ENCODE measurements at regions not wholly inside any gene's neighbourhood (a gene's known extent, or its start where the extent isn't known, plus 50 kb on each side); places are given as distances from the start of the nearest gene placed in this dataset.

GRCh38 chr12:22993609-22994315 is 368.8 kb downstream of the ETNK1 start:
- Histone ChIP-seq H2AFZ (ENCODE audit: low read length) (no peak overlapping the region), H4K91ac (ENCODE audit: insufficient read length, low read depth, low read length) (no peak overlapping the region), H4K5ac (ENCODE audit: insufficient read length, low read depth, low read length) (no peak overlapping the region), H3K79me2 (ENCODE audit: insufficient read depth, low read length) (no peaks in the 10 kb centered on the region), H3K4me1 (ENCODE audit: insufficient read depth, low read length) (peaks cover 8% of the 10 kb centered on the region), H2BK15ac (ENCODE audit: low read depth, low read length) (no peak overlapping the region), H3K4me2 (ENCODE audit: insufficient read depth, insufficient read length, low read length) (no peak overlapping the region), H3K79me1 (ENCODE audit: insufficient read depth, low read depth, low read length, poor library complexity, severe bottlenecking) (no peaks in the 10 kb centered on the region), H3K56ac (ENCODE audit: insufficient read length, low read depth, low read length) (no peak overlapping the region), H3K23ac (ENCODE audit: insufficient read length, low read depth, low read length) (no peak overlapping the region), H4K8ac (replicated peaks; ENCODE audit: insufficient read length, low read depth, low read length) (no peak overlapping the region), H3T11ph (ENCODE audit: low read length) (no peak overlapping the region), H3K14ac (ENCODE audit: insufficient read depth, low read length) (no peak overlapping the region), H3K27ac (ENCODE audit: insufficient read length, low read depth, low read length) (no peak overlapping the region), H2BK5ac (ENCODE audit: insufficient read length, low read length) (no peak overlapping the region), H3K4ac (ENCODE audit: low read depth, low read length) (no peak overlapping the region), H3K9me3 (ENCODE audit: control insufficient read depth, low read depth, low read length) (no peaks in the 10 kb centered on the region), H3K18ac (ENCODE audit: insufficient read length, low read depth, low read length) (no peak overlapping the region), H2BK20ac (ENCODE audit: low read depth, low read length, poor library complexity, severe bottlenecking) (no peak overlapping the region), H3K9ac (ENCODE audit: extremely low read depth, insufficient read length, low read length) (no peak overlapping the region), H3K23me2 (ENCODE audit: insufficient read length, low read depth, low read length, poor library complexity, severe bottlenecking) (no peaks in the 10 kb centered on the region), H2BK12ac (ENCODE audit: insufficient read length, low read depth, low read length) (no peak overlapping the region), H2BK120ac (ENCODE audit: low read depth, low read length, poor library complexity, severe bottlenecking) (no peak overlapping the region), H2AK5ac (ENCODE audit: insufficient read length, low read length) (no peak overlapping the region), H4K20me1 (ENCODE audit: control insufficient read depth, insufficient read depth, insufficient read length) (no peaks in the 10 kb centered on the region), H3K27me3 (ENCODE audit: insufficient read depth, low read length) (no peaks in the 10 kb centered on the region)
- Mint-ChIP-seq H3K4me1 (peaks cover 19 to 26% of the 10 kb centered on the region in 2 experiments), H3K36me3 (ENCODE audit: insufficient read depth in 1 of 3, low read depth in 3 of 3) (peaks cover 3 to 8% (median 6%) of the 10 kb centered on the region in 3 experiments; a peak in 4 of 7 replicates), H3K4me3 (no peak overlapping the region; a peak in 1 of 5 replicates), H3K27me3 (ENCODE audit: low read depth) (no peaks in the 10 kb centered on the region), H3K9me3 (peaks cover 5% of the 10 kb centered on the region in 2 experiments; a peak in 4 of 5 replicates), H3K27ac (no peak overlapping the region)
- no CpG with 5 or more reads among the region's 4 CpGs for WGBS (ENCODE audit: extremely low coverage, insufficient read length, low lambda C conversion rate)
- DNase-seq, result no peak
- no peak for TF ChIP-seq CTCF (conservative IDR thresholded peaks at IDR 0.05)
